Testis (tissue), 2 donors: ENCODE measurements at regions not wholly inside any gene's neighbourhood (a gene's known extent, or its start where the extent isn't known, plus 50 kb on each side); places are given as distances from the start of the nearest gene placed in this dataset.

Experiments
- DNase-seq: peaks from one replicate; pipeline ENCODE4 v3.0.0-alpha.2; 2019
- H3K27ac ChIP-seq, 2 donors: fragments of 200-600 bp; sonication (generic); one replicate each; pipeline ENCODE4 v1.5.1; 2019
- H3K27me3 ChIP-seq: fragments of 200-600 bp; sonication (generic); one replicate; pipeline ENCODE4 v1.5.1; 2019
- H3K36me3 ChIP-seq: fragments of 200-600 bp; sonication (generic); one replicate; pipeline ENCODE4 v1.5.1; 2017; ENCODE audit warnings: low read depth; ENCODE audit errors: missing control alignments
- H3K4me1 ChIP-seq: fragments of 200-600 bp; sonication (generic); one replicate; pipeline ENCODE4 v1.5.1; 2019
- H3K4me3 ChIP-seq, 2 donors: fragments of 200-600 bp; sonication (generic); one replicate each; pipeline ENCODE4 v1.5.1; 2017 to 2019
- H3K9me3 ChIP-seq: fragments of 200-600 bp; sonication (generic); one replicate; pipeline ENCODE4 v1.5.1; 2017
- CTCF ChIP-seq, 3 experiments: fragments of 450-650 bp in 2 of 3; fragments of 200-600 bp in 1 of 3; sonication (generic) in 1 of 3; IDR thresholded peaks; one replicate each; pipeline ENCODE4 v1.5.1; 2016 to 2019; ENCODE audit warnings: antibody characterized with exemption in 3 of 3, mild to moderate bottlenecking in 2 of 3, moderate library complexity in 1 of 3
- POLR2A ChIP-seq: fragments of 450-650 bp; IDR thresholded peaks from one replicate; pipeline ENCODE4 v1.6.1; 2017; ENCODE audit warnings: antibody characterized with exemption, mild to moderate bottlenecking, moderate library complexity
- WGBS, 2 donors: methylation state at CpG; one replicate each; pipeline ENCODE4 v1.1.5; 2018; 5-methylcytosine and 5-hydroxymethylcytosine counted together
- intact Hi-C: fragments of 100-400 bp; cut with DNase I; formaldehyde crosslinking; loops from one replicate; pipeline ENCODE4 v1.15.1; 2023; ENCODE audit warnings: low total_unique reads

- no peaks in the 10 kb centered on the region for H3K9me3 ChIP-seq
- intact Hi-C loops = no loop called here
- no peaks in the 10 kb centered on the region for H3K36me3 ChIP-seq
- no peak for TF ChIP-seq CTCF (IDR thresholded peaks at IDR 0.05)
- no peak for TF ChIP-seq POLR2A
- H3K27me3 ChIP-seq = no peaks in the 10 kb centered on the region
- H3K4me3 ChIP-seq = no peak overlapping the region
- DNase-seq = no peak
- 67 to 73% methylated on average over 1 of the region's 1 CpG for WGBS, 2 donors
- no peak overlapping the region for H3K27ac ChIP-seq
- no peaks in the 10 kb centered on the region for H3K4me1 ChIP-seq
Observed at GRCh38 chr1:195785830-195786229, 822.4 kb downstream of the KCNT2 start.

GRCh38 chr1:195773931-195774330 lies 834.3 kb downstream of the KCNT2 start:
- intact Hi-C loops = no loop called here
- DNase-seq = no peak
- H3K27me3 ChIP-seq = no peaks in the 10 kb centered on the region
- 88 to 89% methylated on average over 3 of the region's 3 CpGs for WGBS, 2 donors
- no peak overlapping the region for H3K4me3 ChIP-seq
- H3K9me3 ChIP-seq = no peaks in the 10 kb centered on the region
- TF ChIP-seq CTCF (IDR thresholded peaks at IDR 0.05) (no peak), POLR2A (no peak)
- no peak overlapping the region for H3K27ac ChIP-seq
- no peaks in the 10 kb centered on the region for H3K4me1 ChIP-seq
- no peaks in the 10 kb centered on the region for H3K36me3 ChIP-seq

GRCh38 chr1:195769461-195769860 lies 838.8 kb downstream of the KCNT2 start:
- TF ChIP-seq POLR2A = no peak
- no peak for TF ChIP-seq CTCF (IDR thresholded peaks at IDR 0.05)
- no peaks in the 10 kb centered on the region for H3K36me3 ChIP-seq
- no peaks in the 10 kb centered on the region for H3K4me1 ChIP-seq
- no peaks in the 10 kb centered on the region for H3K9me3 ChIP-seq
- DNase-seq = no peak
- intact Hi-C loops = no loop called here
- no peaks in the 10 kb centered on the region for H3K27me3 ChIP-seq
- H3K4me3 ChIP-seq = no peak overlapping the region
- H3K27ac ChIP-seq = no peak overlapping the region

GRCh38 chr1:195768936-195769335 lies 839.3 kb downstream of the KCNT2 start:
- no peak overlapping the region for H3K4me3 ChIP-seq
- no peaks in the 10 kb centered on the region for H3K36me3 ChIP-seq
- no peak overlapping the region for H3K27ac ChIP-seq
- H3K9me3 ChIP-seq = no peaks in the 10 kb centered on the region
- DNase-seq = no peak
- TF ChIP-seq POLR2A (no peak), CTCF (IDR thresholded peaks at IDR 0.05) (no peak)
- H3K4me1 ChIP-seq = no peaks in the 10 kb centered on the region
- no peaks in the 10 kb centered on the region for H3K27me3 ChIP-seq
- intact Hi-C loops = no loop called here

- H3K36me3 ChIP-seq = no peaks in the 10 kb centered on the region
- no peak overlapping the region for H3K27ac ChIP-seq
- DNase-seq = no peak
- TF ChIP-seq CTCF (IDR thresholded peaks at IDR 0.05) = no peak
- no peak for TF ChIP-seq POLR2A
- intact Hi-C loops = no loop called here
- no peak overlapping the region for H3K4me3 ChIP-seq
- no peaks in the 10 kb centered on the region for H3K9me3 ChIP-seq
- WGBS, 2 donors = 56 to 67% methylated on average over 2 of the region's 2 CpGs
- H3K27me3 ChIP-seq = no peaks in the 10 kb centered on the region
- no peaks in the 10 kb centered on the region for H3K4me1 ChIP-seq
Observed at GRCh38 chr1:195768377-195768776, 839.9 kb downstream of the KCNT2 start.
